ENCODE measurements at regions not wholly inside any gene's neighbourhood (a gene's known extent, or its start where the extent isn't known, plus 50 kb on each side); places are given as distances from the start of the nearest gene placed in this dataset.

DNA sequence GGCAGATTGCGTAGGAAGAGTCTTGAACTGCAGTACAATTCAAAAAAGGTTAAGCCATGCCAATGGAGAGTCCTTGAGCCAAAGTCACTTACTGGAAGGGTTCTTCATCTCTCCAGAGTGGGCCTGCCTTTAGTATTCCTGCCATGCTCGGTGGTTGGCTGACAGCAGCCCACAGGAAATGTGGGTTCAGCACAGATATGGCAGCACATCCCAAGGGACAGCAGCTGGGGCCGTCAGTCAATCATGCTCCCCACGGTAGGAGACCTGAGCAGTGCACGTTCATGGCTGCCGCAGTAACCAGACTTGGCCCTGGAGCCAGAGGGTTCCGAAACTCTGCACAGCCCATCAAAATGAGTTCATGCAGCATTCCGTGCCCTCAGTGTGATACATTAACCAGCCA, 63.6 kb upstream of the SIRPA start:
- TF ChIP-seq POLR2A (IDR thresholded peaks at IDR 0.05; ENCODE audit: low read length) (no peak), GATA1 (IDR thresholded peaks at IDR 0.05; ENCODE audit: low read depth, low read length) (no peak)
- DNase-seq = no peak

DNA sequence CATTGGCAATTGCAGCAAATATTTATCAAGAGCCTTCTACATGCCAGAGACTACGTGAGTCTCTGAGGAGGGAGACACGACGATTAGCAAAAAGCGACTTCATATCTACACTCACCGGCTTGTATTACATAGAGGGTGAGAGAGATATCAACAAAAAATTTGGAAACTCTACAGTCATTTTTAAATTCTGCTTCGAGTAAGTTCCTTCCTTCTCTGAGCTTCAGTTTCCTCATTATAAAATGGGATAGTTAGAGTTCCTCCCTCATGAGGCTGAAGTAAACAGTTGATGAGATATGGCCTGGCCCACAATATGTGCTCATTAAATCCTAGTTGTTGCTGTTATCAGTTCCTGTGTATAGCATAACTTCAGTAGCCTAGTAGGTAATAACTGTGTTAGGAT, 64.1 kb upstream of the SIRPA start:
- no peak for DNase-seq
- no peak for TF ChIP-seq POLR2A (IDR thresholded peaks at IDR 0.05; ENCODE audit: low read length)
- TF ChIP-seq GATA1 (IDR thresholded peaks at IDR 0.05; ENCODE audit: low read depth, low read length) = no peak

GRCh38 chr20:1830240-1830639, 65.0 kb upstream of the SIRPA start:
- no peak for DNase-seq
- TF ChIP-seq GATA1 (IDR thresholded peaks at IDR 0.05; ENCODE audit: low read depth, low read length) (no peak), POLR2A (IDR thresholded peaks at IDR 0.05; ENCODE audit: low read length) (no peak)

DNA sequence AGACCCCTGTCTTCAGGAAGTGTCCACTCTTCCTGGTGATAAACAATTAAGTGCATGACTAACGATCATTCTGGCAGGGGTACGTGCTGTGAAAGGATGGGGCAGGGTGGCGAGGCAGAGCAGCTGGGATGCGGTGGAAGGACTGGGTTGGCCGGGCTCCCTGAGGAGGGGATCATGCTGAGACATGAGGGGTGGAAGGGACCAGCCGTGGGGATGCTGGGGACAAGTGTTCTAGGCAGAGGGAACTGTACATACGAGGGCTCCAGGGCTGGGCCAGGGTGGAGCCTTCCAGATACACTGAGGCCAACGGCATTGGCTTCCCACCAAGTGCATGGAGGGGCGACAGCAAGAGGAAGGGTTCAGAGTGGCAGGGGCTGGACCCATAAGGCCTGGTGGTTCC, 65.7 kb upstream of the SIRPA start:
- no peak for DNase-seq

GRCh38 chr20:1828786-1829131, 66.4 kb upstream of the SIRPA start:
- TF ChIP-seq GATA1 (IDR thresholded peaks at IDR 0.05; ENCODE audit: low read depth, low read length) = no peak
- no peak for TF ChIP-seq POLR2A (IDR thresholded peaks at IDR 0.05; ENCODE audit: low read length)
- DNase-seq = no peak

More for the DNA sequence above, 65.7 kb upstream of the SIRPA start:
- TF ChIP-seq GATA1 (IDR thresholded peaks at IDR 0.05; ENCODE audit: low read depth, low read length) = no peak
- no peak for TF ChIP-seq POLR2A (IDR thresholded peaks at IDR 0.05; ENCODE audit: low read length)

GRCh38 chr20:1827974-1828785, 67.0 kb upstream of the SIRPA start:
- no peak for DNase-seq
- TF ChIP-seq POLR2A (IDR thresholded peaks at IDR 0.05; ENCODE audit: low read length) = no peak

DNA sequence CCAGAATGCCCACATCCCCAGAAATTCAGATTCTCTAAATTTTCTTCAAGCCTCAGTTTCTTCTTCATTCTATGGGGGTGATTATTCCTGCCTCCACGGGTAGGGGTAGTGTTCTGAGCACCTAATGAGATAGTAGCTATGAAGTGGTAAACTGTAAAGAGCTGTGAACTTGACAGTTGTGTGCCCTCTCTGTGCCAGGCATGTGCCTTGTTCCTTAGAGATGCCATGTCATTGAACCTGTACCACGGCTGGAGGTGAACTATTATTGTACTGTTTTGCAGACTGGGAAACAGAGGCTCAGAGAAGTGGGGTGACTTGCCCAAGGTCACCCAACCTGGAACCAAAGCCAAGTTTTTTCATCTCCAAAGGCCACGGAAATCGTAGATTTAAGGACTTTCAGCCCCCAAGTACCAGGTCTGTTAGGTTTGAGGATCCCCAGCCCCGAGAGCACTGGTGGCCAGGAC, 67.7 kb upstream of the SIRPA start:
- DNase-seq = no peak
- TF ChIP-seq POLR2A (IDR thresholded peaks at IDR 0.05; ENCODE audit: low read length) = no peak
- no peak for TF ChIP-seq GATA1 (IDR thresholded peaks at IDR 0.05; ENCODE audit: low read depth, low read length)

GRCh38 chr20:1825938-1826445, 69.2 kb upstream of the SIRPA start:
- DNase-seq = no peak
- no peak for TF ChIP-seq GATA1 (IDR thresholded peaks at IDR 0.05; ENCODE audit: low read depth, low read length)
- no peak for TF ChIP-seq POLR2A (IDR thresholded peaks at IDR 0.05; ENCODE audit: low read length)

DNA sequence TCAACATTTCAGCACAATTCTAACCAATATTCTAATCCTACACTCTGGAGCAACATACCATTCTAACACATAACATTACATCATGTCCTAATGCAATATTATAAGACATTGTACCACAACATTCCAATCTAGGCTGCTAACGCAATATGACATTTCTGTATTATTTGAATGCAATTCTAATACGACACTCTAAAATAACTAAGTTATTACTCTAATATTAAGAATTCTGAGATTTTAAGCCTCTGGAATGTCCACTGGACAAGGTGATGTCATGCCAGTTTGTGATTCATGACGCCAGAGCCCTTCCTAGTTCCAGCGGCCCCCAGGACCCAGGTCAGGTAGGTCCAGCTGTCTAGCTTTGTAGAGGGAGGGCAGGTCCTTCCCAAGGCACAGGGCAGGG, 69.7 kb upstream of the SIRPA start:
- TF ChIP-seq GATA1 (IDR thresholded peaks at IDR 0.05; ENCODE audit: low read depth, low read length) (no peak), POLR2A (IDR thresholded peaks at IDR 0.05; ENCODE audit: low read length) (no peak)
- no peak for DNase-seq

DNA sequence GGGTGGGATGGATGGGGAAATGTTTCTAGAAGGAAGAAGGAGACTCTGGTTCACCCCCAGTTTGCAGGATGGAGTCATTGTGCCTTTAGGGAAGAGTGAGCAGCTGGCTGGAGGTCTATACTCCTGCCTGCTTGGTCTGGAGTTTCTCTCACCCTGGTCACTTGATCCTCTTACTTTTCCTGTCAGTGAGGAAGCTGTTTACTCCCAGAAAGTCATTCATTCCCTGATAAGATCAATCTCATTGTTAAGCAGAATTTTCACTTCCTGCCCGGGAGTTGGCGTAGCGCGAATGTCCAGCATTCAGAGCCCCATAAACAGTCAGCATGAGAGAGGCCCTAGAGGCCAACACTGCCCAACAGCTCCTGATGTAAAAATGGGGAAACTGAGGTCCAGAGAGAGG, 70.4 kb upstream of the SIRPA start:
- TF ChIP-seq GATA1 (IDR thresholded peaks at IDR 0.05; ENCODE audit: low read depth, low read length) (no peak), POLR2A (IDR thresholded peaks at IDR 0.05; ENCODE audit: low read length) (no peak)
- DNase-seq = no peak

DNA sequence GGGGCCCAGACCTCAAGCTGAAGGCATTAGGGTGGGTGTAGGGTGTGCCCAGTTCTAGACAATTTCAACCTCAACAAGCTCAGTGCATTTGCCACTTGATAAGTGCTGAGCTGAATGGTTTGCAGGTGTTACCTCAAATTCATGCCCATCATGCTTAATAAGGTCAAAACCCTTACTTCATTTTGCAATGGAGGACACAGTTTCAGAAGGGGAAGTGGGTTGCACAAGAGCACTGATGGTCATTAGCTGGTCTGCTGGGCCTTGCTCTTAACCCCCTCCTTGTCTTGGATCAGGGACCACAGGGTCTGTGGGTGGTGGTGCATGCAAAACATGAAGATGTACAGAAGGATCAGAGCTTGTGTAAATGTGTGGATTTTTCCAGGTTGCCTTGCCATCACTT, 71.0 kb upstream of the SIRPA start:
- no peak for TF ChIP-seq POLR2A (IDR thresholded peaks at IDR 0.05; ENCODE audit: low read length)
- no peak for DNase-seq

DNA sequence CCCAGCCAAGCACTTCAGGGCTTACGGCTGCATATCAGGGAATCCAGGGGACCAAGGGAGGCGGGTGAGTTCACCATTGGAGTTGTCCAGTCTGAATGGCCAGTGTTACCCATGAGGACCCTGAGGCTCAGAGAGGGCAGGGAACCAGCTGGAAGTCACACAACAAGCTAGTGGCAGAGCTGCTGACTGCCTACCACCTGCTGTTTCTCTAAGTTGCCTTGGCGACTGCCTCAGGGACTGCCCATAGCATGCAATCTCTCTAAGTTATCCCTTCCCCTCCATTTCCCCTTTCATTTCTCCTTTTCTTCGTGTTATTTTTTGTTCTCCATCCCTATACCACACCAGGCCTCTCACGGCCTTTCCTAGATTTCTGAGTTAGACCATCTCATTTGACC, 71.8 kb upstream of the SIRPA start:
- no peak for DNase-seq
- no peak for TF ChIP-seq GATA1 (IDR thresholded peaks at IDR 0.05; ENCODE audit: low read depth, low read length)

DNA sequence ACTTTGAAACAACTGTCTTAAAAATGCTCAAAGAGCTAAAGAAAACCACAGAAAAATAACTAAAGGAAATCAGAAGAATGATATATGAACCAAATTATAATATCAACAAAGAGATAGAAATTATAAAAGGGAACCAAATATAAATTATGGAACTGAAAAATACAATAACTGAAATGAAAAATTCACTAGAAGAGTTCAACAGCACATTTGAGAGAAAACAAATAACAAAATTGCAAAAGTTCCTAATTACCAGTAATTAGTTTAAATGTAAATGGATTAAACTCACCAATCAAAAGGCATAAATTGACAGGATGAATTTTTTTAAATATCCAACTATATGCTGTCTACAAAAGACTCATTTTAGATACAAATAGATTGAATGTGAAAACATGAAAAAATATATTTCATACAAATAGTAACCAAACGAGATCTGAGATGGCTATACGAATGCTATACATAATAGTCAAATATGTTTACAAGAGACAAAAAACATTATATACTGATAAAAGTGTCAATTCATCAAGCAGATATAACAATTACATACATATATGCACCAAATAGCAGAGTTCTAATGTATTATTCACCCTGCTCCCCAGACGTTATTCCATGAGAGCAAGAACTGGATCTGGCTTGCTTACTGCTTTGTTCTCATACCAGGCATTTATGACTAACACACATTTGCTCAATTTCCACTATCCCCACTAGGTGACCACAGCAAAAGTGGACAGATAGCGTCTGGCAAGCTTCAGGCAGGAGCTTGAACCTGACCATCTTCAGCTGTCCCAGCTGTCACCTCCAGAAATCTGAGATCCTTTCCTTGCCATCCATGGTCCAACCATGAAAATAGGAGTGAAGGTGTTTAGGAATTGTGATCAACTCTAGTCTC, 72.4 kb upstream of the SIRPA start:
- DNase-seq = no peak
- TF ChIP-seq GATA1 (IDR thresholded peaks at IDR 0.05; ENCODE audit: low read depth, low read length) = no peak

- DNase-seq = no peak
- TF ChIP-seq GATA1 (IDR thresholded peaks at IDR 0.05; ENCODE audit: low read depth, low read length) = no peak
Observed at GRCh38 chr20:1820138-1821079, 74.8 kb upstream of the SIRPA start.

Measured in erythroblast (primary cell).